Liver (tissue), 7 donors: ENCODE measurements at regions not wholly inside any gene's neighbourhood (a gene's known extent, or its start where the extent isn't known, plus 50 kb on each side); places are given as distances from the start of the nearest gene placed in this dataset.

Source experiments
- DNase-seq: peaks from one replicate; pipeline ENCODE4 v3.0.0-alpha.2; 2017; ENCODE audit warnings: low spot score
- H3K27ac ChIP-seq, 2 donors: one replicate each; pipeline ENCODE4 v1.7.0; 2013; ENCODE audit warnings: inconsistent platforms in 2 of 2, low read length in 2 of 2, control low read depth in 1 of 2, low read depth in 1 of 2, mild to moderate bottlenecking in 1 of 2
- H3K27me3 ChIP-seq, 4 donors: one replicate each; pipeline versions ENCODE4 v1.6.1 to v1.7.0; 2013; ENCODE audit warnings: low read length in 3 of 4, inconsistent platforms in 1 of 4, mild to moderate bottlenecking in 1 of 4, moderate library complexity in 1 of 4; ENCODE audit not compliant: control insufficient read depth in 4 of 4, insufficient read depth in 4 of 4
- H3K36me3 ChIP-seq, 4 donors: one replicate each; pipeline versions ENCODE4 v1.6.1 to v1.7.0; 2013; ENCODE audit warnings: low read length in 3 of 4, mild to moderate bottlenecking in 3 of 4, low read depth in 1 of 4, moderate library complexity in 1 of 4; ENCODE audit not compliant: control insufficient read depth in 4 of 4, insufficient read depth in 3 of 4
- H3K4me1 ChIP-seq, 4 donors: one replicate each; pipeline versions ENCODE4 v1.6.1 to v1.7.0; 2013; ENCODE audit warnings: low read length in 3 of 4, mild to moderate bottlenecking in 3 of 4, moderate library complexity in 1 of 4; ENCODE audit not compliant: control insufficient read depth in 4 of 4, insufficient read depth in 4 of 4
- H3K4me3 ChIP-seq, 3 donors: one replicate each; pipeline versions ENCODE4 v1.6.1 to v1.7.0; 2013; ENCODE audit warnings: low read length in 3 of 3, control low read depth in 1 of 3, low read depth in 1 of 3, mild to moderate bottlenecking in 1 of 3
- H3K9ac ChIP-seq, 2 donors: one replicate each; pipeline ENCODE4 v1.7.0; 2013; ENCODE audit warnings: low read length in 2 of 2, mild to moderate bottlenecking in 2 of 2, moderate library complexity in 2 of 2, control low read depth in 1 of 2, low read depth in 1 of 2
- H3K9me3 ChIP-seq, 4 donors: one replicate each; pipeline versions ENCODE4 v1.6.1 to v1.7.0; 2013; ENCODE audit warnings: low read length in 3 of 4; ENCODE audit not compliant: control insufficient read depth in 4 of 4
- EGR1 ChIP-seq, 2 donors: IDR thresholded peaks; 2 replicates each; pipeline ENCODE4 v1.6.1; 2016 to 2018; ENCODE audit warnings: antibody characterized with exemption in 2 of 2, low read depth in 2 of 2
- FOXA1 ChIP-seq: IDR thresholded peaks from 2 replicates; pipeline ENCODE4 v1.6.1; 2016; ENCODE audit warnings: antibody characterized with exemption
- GABPA ChIP-seq, 2 donors: IDR thresholded peaks in 1 of 2; conservative IDR thresholded peaks in 1 of 2; 2 replicates each; pipeline ENCODE4 v1.6.1; 2016; ENCODE audit warnings: antibody characterized with exemption in 2 of 2, mild to moderate bottlenecking in 1 of 2, moderate library complexity in 1 of 2
- HNF4A ChIP-seq, 2 donors: conservative IDR thresholded peaks; 2 replicates each; pipeline ENCODE4 v1.6.1; 2016; ENCODE audit warnings: antibody characterized with exemption in 2 of 2, mild to moderate bottlenecking in 2 of 2
- JUND ChIP-seq, 2 donors: IDR thresholded peaks; 2 replicates each; pipeline ENCODE4 v1.6.1; 2016; ENCODE audit warnings: antibody characterized with exemption in 2 of 2
- NR2F2 ChIP-seq: IDR thresholded peaks from 2 replicates; pipeline ENCODE4 v1.6.1; 2016; ENCODE audit warnings: antibody characterized with exemption
- REST ChIP-seq: IDR thresholded peaks from 2 replicates; pipeline ENCODE4 v1.6.1; 2016; ENCODE audit warnings: antibody characterized with exemption, mild to moderate bottlenecking
- RXRA ChIP-seq, 2 donors: IDR thresholded peaks; 2 replicates each; pipeline ENCODE4 v1.6.1; 2017 to 2018; ENCODE audit warnings: antibody characterized with exemption in 2 of 2, mild to moderate bottlenecking in 1 of 2
- SP1 ChIP-seq: IDR thresholded peaks from 2 replicates; pipeline ENCODE4 v1.6.1; 2018; ENCODE audit warnings: antibody characterized with exemption, mild to moderate bottlenecking
- TAF1 ChIP-seq: conservative IDR thresholded peaks from 2 replicates; pipeline ENCODE4 v1.6.1; 2016; ENCODE audit warnings: antibody characterized with exemption, mild to moderate bottlenecking
- ZBTB33 ChIP-seq: IDR thresholded peaks from 2 replicates; pipeline ENCODE4 v1.6.1; 2016; ENCODE audit warnings: antibody characterized with exemption
- WGBS: extraction: QIAGEN DNeasy Blood & Tissue Kit; methylation state at CpG from one replicate; pipeline ENCODE4 v1.1.7; 2013; 5-methylcytosine and 5-hydroxymethylcytosine counted together
- TF ChIP-seq, protein P1 (sequence below): IDR thresholded peaks from 2 replicates; pipeline ENCODE4 v1.6.1; 2016; ENCODE audit warnings: antibody characterized with exemption
- donor health status: healthy.
- donor health status: healthy.
- donor health status: healthy.
- donor health status: healthy.

GRCh38 chr11:15695096-15695721, 580.5 kb downstream of the INSC start:
- Histone ChIP-seq H3K9me3 (no peaks in the 10 kb centered on the region), H3K4me1 (peaks cover 0 to 4% (median under 1%) of the 10 kb centered on the region in 4 donors), H3K27ac (no peak overlapping the region), H3K36me3 (no peaks in the 10 kb centered on the region), H3K9ac (no peak overlapping the region), H3K27me3 (no peaks in the 10 kb centered on the region), H3K4me3 (no peak overlapping the region)
- no peak for DNase-seq
- TF ChIP-seq, protein P1, sequence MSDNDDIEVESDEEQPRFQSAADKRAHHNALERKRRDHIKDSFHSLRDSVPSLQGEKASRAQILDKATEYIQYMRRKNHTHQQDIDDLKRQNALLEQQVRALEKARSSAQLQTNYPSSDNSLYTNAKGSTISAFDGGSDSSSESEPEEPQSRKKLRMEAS, result no peak
- TF ChIP-seq HNF4A (conservative IDR thresholded peaks at IDR 0.05) (no peak), RXRA (IDR thresholded peaks at IDR 0.05) (no peak), JUND (IDR thresholded peaks at IDR 0.05) (no peak), SP1 (no peak), GABPA (IDR thresholded peaks at IDR 0.05 in 1 of 2, conservative IDR thresholded peaks at IDR 0.05 in 1 of 2) (no peak), TAF1 (no peak), ZBTB33 (no peak), FOXA1 (no peak), REST (no peak), NR2F2 (no peak)
- WGBS, result 73% methylated on average over 3 of the region's 3 CpGs

GRCh38 chr11:15696069-15696468, 581.3 kb downstream of the INSC start:
- Histone ChIP-seq H3K4me1 (peaks cover 0 to 4% (median under 1%) of the 10 kb centered on the region in 4 donors), H3K9ac (no peak overlapping the region), H3K36me3 (no peaks in the 10 kb centered on the region), H3K27me3 (no peaks in the 10 kb centered on the region), H3K9me3 (no peaks in the 10 kb centered on the region), H3K27ac (no peak overlapping the region), H3K4me3 (no peak overlapping the region)
- 62% methylated on average over 3 of the region's 3 CpGs for WGBS
- no peak for TF ChIP-seq ZBTB33
- no peak for TF ChIP-seq JUND (IDR thresholded peaks at IDR 0.05)
- no peak for TF ChIP-seq EGR1 (IDR thresholded peaks at IDR 0.05; ENCODE audit: low read depth in 2 of 2)
- TF ChIP-seq FOXA1, result no peak
- TF ChIP-seq, protein P1, result no peak
- no peak for DNase-seq
